PC-3 (cell line): ENCODE measurements at regions not wholly inside any gene's neighbourhood (a gene's known extent, or its start where the extent isn't known, plus 50 kb on each side); places are given as distances from the start of the nearest gene placed in this dataset.

Experiments
- CTCF ChIP-seq: fragments of 300-600 bp; sonication (generic); conservative IDR thresholded peaks from 2 replicates; pipeline ENCODE4 v1.5.1; 2017; ENCODE audit warnings: antibody characterized with exemption, low read depth, mild to moderate bottlenecking, low read length
- EZH2 ChIP-seq: fragments of 300-600 bp; sonication (generic); IDR thresholded peaks from one replicate; pipeline ENCODE4 v1.6.1; 2017; ENCODE audit warnings: antibody characterized with exemption, mild to moderate bottlenecking, low read length; ENCODE audit not compliant: unreplicated experiment
- EZH2phosphoT487 ChIP-seq: fragments of 300-600 bp; sonication (generic); IDR thresholded peaks from 2 replicates; pipeline ENCODE4 v1.6.1; 2018; ENCODE audit warnings: mild to moderate bottlenecking, antibody characterized with exemption, low read length, borderline replicate concordance

GRCh38 chrX:76815754-76816153, 388.2 kb downstream of the MAGEE1 start:
- TF ChIP-seq CTCF (no peak), EZH2phosphoT487 (no peak), EZH2 (no peak)
